ENCODE measurements at regions not wholly inside any gene's neighbourhood (a gene's known extent, or its start where the extent isn't known, plus 50 kb on each side); places are given as distances from the start of the nearest gene placed in this dataset.
A peak's percentile ranks its signal among the peaks of the same experiment; 100 is the strongest.

- no peak for DNase-seq (ENCODE audit: low read depth)
- in situ Hi-C loops (cut with HindIII; ENCODE audit: low pct_unique_long_range_greater_than_20kb, low sequenced_read_pairs), result no loop called here
Measured at GRCh38 chr7:9836671-9837070, 1137.0 kb upstream of the PHF14 start.

DNA sequence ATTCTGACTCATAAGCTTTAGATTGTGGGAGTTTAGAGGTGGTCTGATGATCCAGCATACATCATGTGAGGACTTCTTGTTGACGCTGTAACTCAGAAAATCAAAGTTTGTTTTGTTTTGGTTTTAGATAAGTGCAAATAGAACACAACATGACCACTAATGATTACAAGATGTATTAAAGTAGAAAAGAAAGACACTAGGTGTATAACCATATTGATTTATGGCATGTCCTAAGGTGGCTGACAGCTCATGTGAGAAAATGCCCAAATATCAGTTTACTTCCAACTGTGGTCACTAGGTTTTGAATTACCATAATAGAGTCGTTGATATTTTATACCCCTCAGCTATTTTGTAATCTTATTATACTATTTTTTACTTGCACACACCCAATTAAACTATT, 1131.4 kb upstream of the PHF14 start:
- in situ Hi-C loops (cut with HindIII; ENCODE audit: low pct_unique_long_range_greater_than_20kb, low sequenced_read_pairs), result no loop called here
- DNase-seq (ENCODE audit: low read depth), result no peak

GRCh38 chr7:9846902-9847301, 1126.8 kb upstream of the PHF14 start:
- no peak for DNase-seq (ENCODE audit: low read depth)
- in situ Hi-C loops (cut with HindIII; ENCODE audit: low pct_unique_long_range_greater_than_20kb, low sequenced_read_pairs), result no loop called here

- no peak for DNase-seq (ENCODE audit: low read depth)
- in situ Hi-C loops (cut with HindIII; ENCODE audit: low pct_unique_long_range_greater_than_20kb, low sequenced_read_pairs), result no loop called here
Measured at GRCh38 chr7:9854605-9855004, 1119.1 kb upstream of the PHF14 start.

- no peak for DNase-seq (ENCODE audit: low read depth)
- in situ Hi-C loops (cut with HindIII; ENCODE audit: low pct_unique_long_range_greater_than_20kb, low sequenced_read_pairs), result no loop called here
Measured at GRCh38 chr7:9856668-9857067, 1117.0 kb upstream of the PHF14 start.

DNA sequence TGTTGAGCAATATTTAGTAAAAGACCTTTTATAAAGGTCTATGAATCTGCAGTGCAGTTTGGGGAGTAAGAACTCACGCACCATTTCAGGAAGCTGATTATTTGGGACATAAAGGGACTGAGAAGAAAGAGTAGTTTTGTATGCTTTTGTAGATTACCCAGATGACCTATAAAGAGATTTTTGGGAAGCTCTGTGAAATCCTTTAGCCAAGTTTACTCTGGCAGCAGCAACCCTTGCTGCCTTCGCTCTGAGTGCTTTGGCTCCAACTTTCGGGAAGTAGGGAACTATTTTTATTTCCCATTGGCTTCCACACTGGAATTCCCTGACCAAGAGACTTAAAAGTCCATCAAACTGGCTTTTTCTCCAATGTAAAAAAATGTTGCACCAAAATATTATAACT, 1110.1 kb upstream of the PHF14 start:
- in situ Hi-C loops (cut with HindIII; ENCODE audit: low pct_unique_long_range_greater_than_20kb, low sequenced_read_pairs), result no loop called here
- DNase-seq (ENCODE audit: low read depth), result no peak

DNA sequence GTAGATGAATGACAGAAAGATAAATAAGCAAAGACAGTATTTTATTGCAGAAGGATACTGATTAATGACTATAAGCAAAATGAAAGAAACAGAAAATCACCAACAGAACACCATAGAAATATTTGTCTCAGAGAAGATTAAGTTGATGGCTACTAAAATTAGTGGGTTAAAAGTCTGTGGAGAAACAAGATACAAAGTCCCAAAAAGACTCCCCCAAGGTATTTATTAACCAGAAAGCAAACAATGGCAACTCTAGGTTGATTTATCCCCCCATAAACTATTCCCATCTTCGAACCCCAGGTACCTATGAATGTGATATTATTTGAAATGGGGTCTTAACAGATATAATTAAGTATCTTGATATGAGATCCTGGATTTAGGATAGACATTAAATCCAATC, 1104.5 kb upstream of the PHF14 start:
- in situ Hi-C loops (cut with HindIII; ENCODE audit: low pct_unique_long_range_greater_than_20kb, low sequenced_read_pairs), result no loop called here

GRCh38 chr7:9869566-9869965, 1104.1 kb upstream of the PHF14 start:
- no peak for DNase-seq (ENCODE audit: low read depth)
- in situ Hi-C loops (cut with HindIII; ENCODE audit: low pct_unique_long_range_greater_than_20kb, low sequenced_read_pairs), result no loop called here

More for the DNA sequence above, 1104.5 kb upstream of the PHF14 start:
- DNase-seq (ENCODE audit: low read depth), result no peak

GRCh38 chr7:9870674-9871073, 1103.0 kb upstream of the PHF14 start:
- in situ Hi-C loops (cut with HindIII; ENCODE audit: low pct_unique_long_range_greater_than_20kb, low sequenced_read_pairs), result no loop called here
- no peak for DNase-seq (ENCODE audit: low read depth)

- in situ Hi-C loops (cut with HindIII; ENCODE audit: low pct_unique_long_range_greater_than_20kb, low sequenced_read_pairs), result no loop called here
- DNase-seq (ENCODE audit: low read depth), result no peak
Measured at GRCh38 chr7:9874182-9874581, 1099.5 kb upstream of the PHF14 start.

- no peak for DNase-seq (ENCODE audit: low read depth)
- in situ Hi-C loops (cut with HindIII; ENCODE audit: low pct_unique_long_range_greater_than_20kb, low sequenced_read_pairs), result no loop called here
Measured at GRCh38 chr7:9876053-9876452, 1097.6 kb upstream of the PHF14 start.

DNA sequence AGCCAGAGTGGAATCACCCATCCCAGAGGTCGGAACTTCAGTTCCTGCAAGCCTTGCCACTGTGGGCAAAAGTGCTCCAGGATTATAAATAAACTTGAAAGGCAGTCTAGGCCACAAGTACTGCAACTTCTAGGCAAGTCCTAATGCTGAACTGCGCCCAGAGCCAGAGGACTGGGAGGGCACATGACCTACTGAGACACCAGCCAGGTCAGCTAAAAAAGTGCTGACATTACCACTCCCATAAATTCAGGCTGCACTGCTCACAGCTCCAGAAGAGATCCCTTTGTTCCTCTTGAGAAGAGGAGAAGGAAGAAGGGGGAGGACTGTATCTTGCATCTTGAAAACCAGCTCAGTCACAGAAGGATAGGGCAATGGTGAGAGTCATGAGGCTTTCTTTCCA, 1084.1 kb upstream of the PHF14 start:
- DNase-seq (ENCODE audit: low read depth), result no peak
- in situ Hi-C loops (cut with HindIII; ENCODE audit: low pct_unique_long_range_greater_than_20kb, low sequenced_read_pairs), result no loop called here

- in situ Hi-C loops (cut with HindIII; ENCODE audit: low pct_unique_long_range_greater_than_20kb, low sequenced_read_pairs), result no loop called here
- DNase-seq (ENCODE audit: low read depth), result no peak
Measured at GRCh38 chr7:9890092-9890491, 1083.6 kb upstream of the PHF14 start.

DNA sequence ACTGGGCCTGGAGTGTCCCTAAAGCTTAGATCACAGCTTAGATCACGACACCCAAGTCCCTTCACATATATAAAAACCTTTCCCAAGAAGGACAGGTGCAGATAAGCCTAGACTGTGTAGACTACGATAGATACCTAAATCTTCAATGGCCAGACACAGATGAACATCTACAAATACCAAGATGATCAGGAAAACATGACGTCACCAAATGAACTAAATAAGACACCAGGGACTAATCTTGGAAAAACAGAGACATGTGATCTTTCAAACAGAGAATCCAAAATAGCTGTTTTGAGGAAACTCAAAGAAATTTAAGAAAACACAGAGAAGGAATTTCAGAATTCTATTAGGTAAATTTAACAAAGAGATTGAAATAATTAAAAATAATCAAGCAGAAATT, 1082.6 kb upstream of the PHF14 start:
- in situ Hi-C loops (cut with HindIII; ENCODE audit: low pct_unique_long_range_greater_than_20kb, low sequenced_read_pairs), result no loop called here
- DNase-seq (ENCODE audit: low read depth), result no peak

- no peak for DNase-seq (ENCODE audit: low read depth)
- in situ Hi-C loops (cut with HindIII; ENCODE audit: low pct_unique_long_range_greater_than_20kb, low sequenced_read_pairs), result no loop called here
Measured at GRCh38 chr7:9900339-9900738, 1073.3 kb upstream of the PHF14 start.

GRCh38 chr7:9921326-9921725, 1052.3 kb upstream of the PHF14 start:
- DNase-seq (ENCODE audit: low read depth), result no peak
- in situ Hi-C loops (cut with HindIII; ENCODE audit: low pct_unique_long_range_greater_than_20kb, low sequenced_read_pairs), result no loop called here

DNA sequence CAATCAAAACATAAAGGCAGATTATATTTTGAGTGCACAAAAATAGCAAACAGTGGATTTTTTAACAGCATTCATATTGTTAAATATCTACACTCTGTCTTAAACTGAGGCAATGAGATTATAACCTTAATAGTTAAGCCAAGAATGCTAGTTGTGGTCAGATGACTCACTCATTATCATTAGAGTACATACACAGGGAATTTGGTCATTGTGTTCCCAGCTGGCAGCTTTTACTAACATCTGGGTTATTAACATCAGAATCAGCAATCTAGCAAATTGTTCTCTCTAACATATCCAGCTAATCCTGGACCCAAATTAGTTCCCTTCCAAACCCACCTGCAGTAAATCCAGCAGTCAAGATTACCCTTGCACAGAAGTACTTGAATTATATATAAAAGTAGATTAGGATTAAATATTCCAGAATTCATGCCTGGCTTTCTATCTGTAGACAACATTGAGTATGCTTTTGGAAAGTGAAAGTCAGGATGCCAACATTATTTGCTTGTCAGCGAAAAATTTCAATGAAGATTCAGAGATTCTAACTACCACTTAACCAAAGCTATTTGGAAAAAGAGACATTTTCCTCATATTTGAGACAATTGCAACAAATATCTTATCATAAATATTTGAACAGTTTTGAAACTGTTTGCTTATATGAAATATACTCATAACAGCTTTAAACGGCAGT, 1035.6 kb upstream of the PHF14 start:
- in situ Hi-C loops (cut with HindIII; ENCODE audit: low pct_unique_long_range_greater_than_20kb, low sequenced_read_pairs), result no loop called here
- no peak for DNase-seq (ENCODE audit: low read depth)

- in situ Hi-C loops (cut with HindIII; ENCODE audit: low pct_unique_long_range_greater_than_20kb, low sequenced_read_pairs), result no loop called here
- DNase-seq (ENCODE audit: low read depth), result no peak
Measured at GRCh38 chr7:9939176-9939575, 1034.5 kb upstream of the PHF14 start.

DNA sequence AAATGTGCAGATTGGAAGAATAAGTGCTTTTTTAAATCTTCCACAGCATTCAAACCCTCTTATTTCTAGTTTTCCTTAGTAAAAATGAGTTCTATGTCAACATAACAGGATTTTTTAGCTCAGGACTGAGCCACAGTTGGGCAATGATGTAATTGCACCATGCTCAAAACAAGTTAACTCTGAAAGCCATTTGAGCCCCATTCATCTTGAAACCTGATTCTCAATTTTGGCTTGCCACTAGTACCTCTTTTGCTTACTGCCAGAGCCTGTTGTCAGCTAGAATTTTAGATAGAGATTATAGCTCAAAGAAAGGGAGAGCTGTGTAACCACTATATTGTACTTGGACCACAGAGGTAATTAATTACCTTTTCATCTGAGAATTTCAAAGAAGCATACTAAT, 1028.5 kb upstream of the PHF14 start:
- in situ Hi-C loops (cut with HindIII; ENCODE audit: low pct_unique_long_range_greater_than_20kb, low sequenced_read_pairs), result no loop called here
- no peak for DNase-seq (ENCODE audit: low read depth)

DNA sequence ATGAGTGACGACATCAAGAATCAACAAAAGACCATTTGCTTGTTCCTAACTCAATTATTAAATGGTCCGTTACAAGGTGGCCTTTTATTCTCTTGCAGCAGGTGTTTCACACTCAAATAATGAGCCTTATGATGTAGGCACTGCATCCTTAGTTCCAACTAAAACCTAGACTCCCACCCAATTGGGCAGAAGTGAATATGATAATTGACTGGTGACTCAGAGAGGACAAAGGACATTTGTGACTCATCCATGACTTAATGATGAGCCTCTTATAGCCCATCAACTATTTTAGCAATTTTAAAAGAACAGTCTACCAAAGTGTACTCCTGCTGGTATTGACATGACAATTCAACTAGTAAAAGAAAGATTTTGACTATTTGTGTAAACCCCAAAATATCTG, 1027.8 kb upstream of the PHF14 start:
- peak; percentile 5 for DNase-seq (ENCODE audit: low read depth)
- in situ Hi-C loops (cut with HindIII; ENCODE audit: low pct_unique_long_range_greater_than_20kb, low sequenced_read_pairs), result no loop called here

GRCh38 chr7:9955138-9955537, 1018.5 kb upstream of the PHF14 start:
- in situ Hi-C loops (cut with HindIII; ENCODE audit: low pct_unique_long_range_greater_than_20kb, low sequenced_read_pairs), result no loop called here

More at GRCh38 chr7:9955138-9955537, 1018.5 kb upstream of the PHF14 start:
- no peak for DNase-seq (ENCODE audit: low read depth)

Measured in Caki2 (cell line).